Glutamatergic neuron (in vitro differentiated cells): ENCODE measurements at regions not wholly inside any gene's neighbourhood (a gene's known extent, or its start where the extent isn't known, plus 50 kb on each side); places are given as distances from the start of the nearest gene placed in this dataset.
A peak's percentile ranks its signal among the peaks of the same experiment; 100 is the strongest.

Experiments
- DNase-seq: peaks from one replicate; pipeline ENCODE4 v3.0.0; 2022
- H3K27ac Mint-ChIP-seq: one replicate; pipeline ENCODE4 v1.8.0; 2020; ENCODE audit warnings: mild to moderate bottlenecking, mixed read lengths, inconsistent platforms; ENCODE audit not compliant: unreplicated experiment
- H3K27me3 Mint-ChIP-seq: one replicate; pipeline ENCODE4 v1.8.0; 2020; ENCODE audit warnings: mild to moderate bottlenecking, moderate library complexity, mixed read lengths, inconsistent platforms; ENCODE audit not compliant: unreplicated experiment
- H3K36me3 Mint-ChIP-seq: one replicate; pipeline ENCODE4 v1.8.0; 2020; ENCODE audit warnings: mild to moderate bottlenecking, mixed read lengths, inconsistent platforms; ENCODE audit not compliant: unreplicated experiment
- H3K4me1 Mint-ChIP-seq: one replicate; pipeline ENCODE4 v1.8.0; 2020; ENCODE audit warnings: mild to moderate bottlenecking, low read depth, mixed read lengths, inconsistent platforms; ENCODE audit not compliant: unreplicated experiment
- H3K4me3 Mint-ChIP-seq: one replicate; pipeline ENCODE4 v1.8.0; 2020; ENCODE audit warnings: mild to moderate bottlenecking, mixed read lengths, inconsistent platforms; ENCODE audit not compliant: unreplicated experiment
- H3K9me3 Mint-ChIP-seq: one replicate; pipeline ENCODE4 v1.8.0; 2020; ENCODE audit warnings: mild to moderate bottlenecking, moderate library complexity, mixed read lengths, inconsistent platforms; ENCODE audit not compliant: unreplicated experiment
- CTCF ChIP-seq: fragments of 200-600 bp; sonication (generic); IDR thresholded peaks from one replicate; pipeline ENCODE4 v1.5.0; 2021; ENCODE audit not compliant: partially characterized antibody, unreplicated experiment

GRCh38 chr12:30138483-30138882 lies 354.7 kb upstream of the TMTC1 start:
- Mint-ChIP-seq H3K36me3 (no peaks in the 10 kb centered on the region), H3K27me3 (no peaks in the 10 kb centered on the region)

DNA sequence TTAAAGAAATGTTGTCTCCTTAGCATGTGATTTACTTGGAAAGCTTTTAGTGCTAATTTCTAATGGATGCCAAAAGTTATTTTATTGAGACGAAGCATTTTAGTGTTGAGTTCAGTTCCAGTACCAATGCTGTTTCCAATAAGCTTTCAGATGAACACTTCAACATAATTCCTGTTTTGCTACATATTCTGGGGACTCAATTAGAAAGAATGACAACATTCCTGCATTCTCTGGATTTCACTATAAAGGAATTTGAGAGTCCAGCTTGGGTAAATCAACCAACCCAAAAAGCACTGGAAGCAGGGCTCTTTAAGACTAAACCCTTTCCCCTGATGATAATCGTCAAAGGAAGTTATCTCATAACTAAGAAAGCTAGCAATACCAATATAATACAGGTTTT lies 353.0 kb upstream of the TMTC1 start:
- Mint-ChIP-seq H3K9me3 (no peaks in the 10 kb centered on the region), H3K36me3 (no peaks in the 10 kb centered on the region), H3K4me3 (no peak overlapping the region), H3K27me3 (no peaks in the 10 kb centered on the region), H3K27ac (no peak overlapping the region), H3K4me1 (no peaks in the 10 kb centered on the region)
- DNase-seq = no peak
- TF ChIP-seq CTCF = no peak

More at GRCh38 chr12:30138483-30138882, 354.7 kb upstream of the TMTC1 start:
- Mint-ChIP-seq H3K4me1 (no peaks in the 10 kb centered on the region), H3K9me3 (no peaks in the 10 kb centered on the region), H3K4me3 (no peak overlapping the region), H3K27ac (no peak overlapping the region)
- TF ChIP-seq CTCF = no peak
- no peak for DNase-seq

DNA sequence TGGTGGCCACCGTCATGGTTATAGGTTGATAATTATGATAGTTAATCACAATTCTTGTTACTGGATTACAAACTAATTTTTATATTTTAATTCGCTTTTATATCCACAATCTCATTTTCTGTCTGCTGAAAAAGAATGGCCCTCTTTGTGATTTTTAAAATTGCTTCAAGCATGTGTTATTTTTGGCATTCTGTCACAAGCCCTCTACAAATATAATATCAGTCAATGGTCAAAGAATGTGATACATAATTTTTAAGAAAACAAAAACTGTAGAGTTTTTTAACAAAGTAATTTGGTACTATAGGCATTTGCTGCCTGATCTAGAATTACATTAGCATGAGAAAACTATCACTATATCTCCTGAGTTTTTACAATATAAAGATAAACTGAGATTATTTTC lies 352.0 kb upstream of the TMTC1 start:
- Mint-ChIP-seq H3K27me3 (no peaks in the 10 kb centered on the region), H3K4me1 (no peaks in the 10 kb centered on the region), H3K9me3 (no peaks in the 10 kb centered on the region), H3K27ac (no peak overlapping the region), H3K36me3 (no peaks in the 10 kb centered on the region), H3K4me3 (no peak overlapping the region)
- no peak for TF ChIP-seq CTCF
- DNase-seq = no peak

DNA sequence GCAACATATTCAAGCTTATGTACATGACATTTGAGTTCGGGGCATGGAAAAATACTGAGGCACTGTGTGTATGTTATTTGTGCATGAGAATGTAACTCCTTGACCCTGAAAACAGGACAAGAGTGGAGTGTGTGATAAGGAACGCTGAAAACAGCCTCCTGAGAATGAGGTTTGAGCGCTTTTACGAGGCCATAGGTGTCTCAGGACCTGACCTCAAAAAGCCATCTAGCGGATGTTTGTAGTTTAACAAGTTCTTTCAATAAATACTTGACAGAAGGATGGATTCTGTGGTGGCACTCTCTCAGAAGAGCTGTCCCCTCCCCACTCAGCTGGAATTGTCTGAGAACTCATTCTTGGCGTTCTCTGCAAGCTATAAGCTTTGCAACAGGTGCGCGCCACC lies 350.5 kb upstream of the TMTC1 start:
- no peaks in the 10 kb centered on the region for H3K36me3 Mint-ChIP-seq
- TF ChIP-seq CTCF = peak; percentile 12
- H3K27ac Mint-ChIP-seq = no peak overlapping the region
- H3K9me3 Mint-ChIP-seq = no peaks in the 10 kb centered on the region
- no peak overlapping the region for H3K4me3 Mint-ChIP-seq
- no peaks in the 10 kb centered on the region for H3K27me3 Mint-ChIP-seq
- no peaks in the 10 kb centered on the region for H3K4me1 Mint-ChIP-seq
- no peak for DNase-seq

- no peak for DNase-seq
- H3K4me1 Mint-ChIP-seq = no peaks in the 10 kb centered on the region
- H3K36me3 Mint-ChIP-seq = no peaks in the 10 kb centered on the region
- no peak for TF ChIP-seq CTCF
- no peaks in the 10 kb centered on the region for H3K9me3 Mint-ChIP-seq
- H3K27ac Mint-ChIP-seq = no peak overlapping the region
- no peaks in the 10 kb centered on the region for H3K27me3 Mint-ChIP-seq
- H3K4me3 Mint-ChIP-seq = no peak overlapping the region
These were observed 343.2 kb upstream of the TMTC1 start for GRCh38 chr12:30126944-30127343.
